Lower leg skin (tissue), 4 donors: ENCODE measurements at regions not wholly inside any gene's neighbourhood (a gene's known extent, or its start where the extent isn't known, plus 50 kb on each side); places are given as distances from the start of the nearest gene placed in this dataset.
"Not testable (repeated sequence)": the region's sequence is repeated elsewhere in the genome, so short reads cannot be mapped to it uniquely, and the experiment has no call there.

ENCODE experiments used
- DNase-seq, 2 donors: peaks; one replicate each; pipeline ENCODE4 v3.0.0-alpha.2; 2019; ENCODE audit warnings: low spot score in 2 of 2
- H3K4me3 ChIP-seq: fragments of 200-600 bp; sonication (generic); 2 replicates; pipeline ENCODE4 v1.5.1; 2017; ENCODE audit warnings: mild to moderate bottlenecking, low read depth; ENCODE audit not compliant: poor library complexity, severe bottlenecking
- CTCF ChIP-seq, 3 donors: fragments of 450-650 bp; IDR thresholded peaks; one replicate each; pipeline ENCODE4 v1.5.1; 2016; ENCODE audit warnings: antibody characterized with exemption in 3 of 3, mild to moderate bottlenecking in 3 of 3, moderate library complexity in 2 of 3
- POLR2A ChIP-seq, 2 donors: fragments of 450-650 bp; IDR thresholded peaks; one replicate each; pipeline ENCODE4 v1.6.1; 2016 to 2017; ENCODE audit warnings: antibody characterized with exemption in 2 of 2, mild to moderate bottlenecking in 1 of 2, moderate library complexity in 1 of 2
- WGBS, 2 donors: methylation state at CpG; one replicate each; pipeline ENCODE4 v1.1.5; 2018; 5-methylcytosine and 5-hydroxymethylcytosine counted together
- intact Hi-C: fragments of 100-400 bp; cut with DNase I; formaldehyde crosslinking; loops from one replicate; pipeline ENCODE4 v1.15.0; 2023; ENCODE audit warnings: low total_unique reads

DNA sequence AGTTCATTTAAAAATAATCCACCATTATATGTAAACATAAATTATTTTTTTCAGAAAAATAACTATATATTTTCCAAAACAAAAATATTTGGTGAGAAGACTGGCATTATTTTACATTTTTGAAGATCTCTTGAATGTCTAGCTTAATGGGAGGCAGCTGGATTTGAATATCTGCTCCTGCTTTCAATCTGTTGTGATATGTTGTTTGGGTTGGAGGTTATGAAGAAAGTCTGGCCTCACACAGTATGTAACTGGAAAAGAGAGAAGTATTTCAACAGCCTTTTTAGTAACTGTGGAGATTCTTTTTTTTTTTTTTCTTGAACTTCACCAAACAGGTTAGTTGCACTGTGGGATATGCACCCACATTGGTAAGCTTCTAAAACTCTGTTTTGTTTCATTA is 84.7 kb upstream of the SLIT3 start:
- DNase-seq = no peak
- TF ChIP-seq POLR2A (IDR thresholded peaks at IDR 0.05) (no peak), CTCF (IDR thresholded peaks at IDR 0.05) (no peak)
- no peak overlapping the region for H3K4me3 ChIP-seq
- intact Hi-C loops = no loop called here

DNA sequence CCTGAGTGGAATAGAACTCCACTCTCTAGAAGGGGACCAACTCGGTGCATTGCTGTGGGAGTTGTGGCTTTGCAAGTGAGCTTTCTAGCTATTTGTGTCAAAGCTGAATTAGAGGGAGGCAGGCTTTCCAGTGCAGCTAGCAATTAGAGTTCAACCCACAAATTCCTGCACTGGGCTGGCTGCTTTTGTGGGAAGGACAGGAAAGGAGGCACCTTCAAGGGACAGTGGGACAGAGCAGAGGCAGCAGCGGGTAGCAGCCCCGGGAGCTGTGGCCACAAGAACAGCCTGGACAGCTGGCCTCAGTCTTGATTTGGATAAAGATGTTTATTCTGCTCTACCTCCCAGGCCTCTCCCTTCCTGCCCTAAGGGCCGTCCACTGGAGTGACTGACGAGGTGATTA is 83.7 kb upstream of the SLIT3 start:
- 43 to 48% methylated on average over 5 of the region's 5 CpGs for WGBS, 2 donors
- intact Hi-C loops = no loop called here
- DNase-seq = no peak
- no peak for TF ChIP-seq POLR2A (IDR thresholded peaks at IDR 0.05)
- no peak overlapping the region for H3K4me3 ChIP-seq

GRCh38 chr5:169374761-169375160 is 73.8 kb upstream of the SLIT3 start:
- TF ChIP-seq POLR2A (IDR thresholded peaks at IDR 0.05) (no peak), CTCF (IDR thresholded peaks at IDR 0.05) (no peak)
- no peak for DNase-seq
- WGBS, 2 donors = 29 to 44% methylated on average over 2 of the region's 2 CpGs

DNA sequence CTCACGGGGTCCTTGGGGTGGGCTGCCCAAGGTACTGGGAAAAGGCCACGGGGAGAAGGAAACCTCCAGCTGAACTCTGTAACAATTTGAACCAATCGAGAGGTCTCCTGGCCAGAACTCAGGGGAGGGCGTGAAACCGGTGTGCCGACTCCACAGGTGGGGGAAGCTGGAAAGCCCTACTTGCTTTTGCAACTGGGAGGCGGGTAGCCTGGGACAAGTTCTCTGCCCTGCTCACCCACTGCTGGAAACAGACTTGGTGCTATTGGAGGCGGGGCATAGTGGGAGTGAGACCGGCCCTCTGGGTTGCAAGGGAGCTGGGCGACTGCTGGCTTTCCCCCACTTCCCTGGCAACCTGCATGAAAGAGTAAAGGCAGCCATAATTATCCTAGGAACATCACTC is 73.2 kb upstream of the SLIT3 start:
- no peak for TF ChIP-seq POLR2A (IDR thresholded peaks at IDR 0.05)
- no peak for TF ChIP-seq CTCF (IDR thresholded peaks at IDR 0.05)
- H3K4me3 ChIP-seq = no peak overlapping the region
- 83 to 89% methylated on average over 10 of the region's 10 CpGs for WGBS, 2 donors
- DNase-seq = no peak
- intact Hi-C loops = no loop called here

More at GRCh38 chr5:169374761-169375160, 73.8 kb upstream of the SLIT3 start:
- no peak overlapping the region for H3K4me3 ChIP-seq
- intact Hi-C loops = no loop called here

GRCh38 chr5:169371801-169372200 is 70.9 kb upstream of the SLIT3 start:
- H3K4me3 ChIP-seq, DNase-seq, intact Hi-C loops: not testable (repeated sequence)
- 82 to 85% methylated on average over 2 of the region's 2 CpGs for WGBS, 2 donors

DNA sequence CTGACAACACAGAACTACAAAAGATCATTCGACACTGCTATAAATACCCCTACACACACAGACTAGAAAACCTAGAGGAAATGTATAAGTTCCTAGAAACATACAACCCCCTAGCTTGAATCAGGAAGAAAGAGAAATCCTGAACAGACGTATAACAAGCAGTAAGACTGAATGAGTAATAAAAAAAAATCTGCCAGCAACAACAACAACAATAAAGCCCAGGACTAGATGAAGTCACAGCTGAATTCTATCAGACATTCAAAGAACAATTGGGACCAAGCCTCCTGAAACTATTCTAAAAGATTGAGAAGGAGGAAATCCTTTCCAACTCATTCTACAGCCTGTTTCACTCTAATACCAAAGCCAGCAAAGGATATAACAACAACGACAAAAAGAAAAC is 68.2 kb upstream of the SLIT3 start:
- intact Hi-C loops = no loop called here
- no peak for TF ChIP-seq CTCF (IDR thresholded peaks at IDR 0.05)
- no peak for TF ChIP-seq POLR2A (IDR thresholded peaks at IDR 0.05)
- DNase-seq = no peak
- H3K4me3 ChIP-seq = no peak overlapping the region
- 68 to 76% methylated on average over 3 of the region's 3 CpGs for WGBS, 2 donors

DNA sequence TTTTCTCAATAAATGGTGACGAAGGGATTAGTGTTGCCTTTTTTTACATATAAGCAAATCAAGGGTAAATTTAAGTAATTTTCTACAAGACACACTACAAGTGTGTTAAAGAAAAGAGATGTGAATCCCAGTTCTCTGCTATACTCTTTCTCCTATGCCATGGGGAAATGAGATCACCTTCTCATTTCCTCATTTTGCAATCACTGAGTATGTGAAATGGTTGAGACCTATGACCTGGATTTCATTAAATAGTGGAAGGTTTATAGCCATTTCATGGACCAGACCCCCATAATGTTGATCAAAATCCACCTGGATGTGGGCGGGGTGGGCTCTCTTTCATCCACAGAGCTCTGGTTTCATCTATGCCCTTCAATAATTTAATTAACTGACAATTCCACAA is 66.9 kb upstream of the SLIT3 start:
- DNase-seq = no peak
- no peak for TF ChIP-seq CTCF (IDR thresholded peaks at IDR 0.05)
- TF ChIP-seq POLR2A (IDR thresholded peaks at IDR 0.05) = no peak
- 88 to 95% methylated on average over 2 of the region's 2 CpGs for WGBS, 2 donors
- H3K4me3 ChIP-seq = no peak overlapping the region
- intact Hi-C loops = no loop called here
